Neural cell (in vitro differentiated cells): ENCODE measurements at regions not wholly inside any gene's neighbourhood (a gene's known extent, or its start where the extent isn't known, plus 50 kb on each side); places are given as distances from the start of the nearest gene placed in this dataset.

ENCODE experiments used
- H2AFZ ChIP-seq: fragments of 200-600, 300-800 bp; sonication (generic), shearing (Covaris generic); 2 replicates; pipeline ENCODE4 v1.6.0; 2014; ENCODE audit warnings: low read depth, mild to moderate bottlenecking, antibody characterized with exemption, low read length, moderate library complexity
- H3F3A ChIP-seq: fragments of 200-600 bp; shearing (Covaris generic); 2 replicates; pipeline ENCODE4 v1.6.1; 2016; ENCODE audit warnings: mild to moderate bottlenecking, moderate library complexity, mixed read lengths, antibody characterized with exemption, low read length; ENCODE audit not compliant: insufficient read depth, poor library complexity, severe bottlenecking
- H3K27ac ChIP-seq: fragments of 200-600, 300-800 bp; sonication (generic), shearing (Covaris generic); 2 replicates; pipeline ENCODE4 v1.5.1; 2014; ENCODE audit warnings: mild to moderate bottlenecking, low read length, moderate library complexity
- H3K27me3 ChIP-seq: fragments of 300-800, 200-600 bp; sonication (generic), shearing (Covaris generic); 2 replicates; pipeline ENCODE4 v1.6.0; 2014; ENCODE audit warnings: mild to moderate bottlenecking, low read depth, low read length, moderate library complexity; ENCODE audit not compliant: insufficient read depth
- H3K36me3 ChIP-seq: fragments of 300-800, 200-600 bp; sonication (generic), shearing (Covaris generic); 2 replicates; pipeline ENCODE4 v1.5.1; 2014; ENCODE audit warnings: mild to moderate bottlenecking, antibody characterized with exemption, low read length, moderate library complexity; ENCODE audit not compliant: insufficient read depth
- H3K4me2 ChIP-seq: fragments of 300-800, 200-600 bp; sonication (generic), shearing (Covaris generic); 2 replicates; pipeline ENCODE4 v1.6.0; 2014; ENCODE audit warnings: mild to moderate bottlenecking, low read length
- H3K4me3 ChIP-seq: fragments of 300-800, 200-600 bp; sonication (generic), shearing (Covaris generic); 2 replicates; pipeline ENCODE4 v1.5.1; 2014; ENCODE audit warnings: mild to moderate bottlenecking, low read length, moderate library complexity
- H3K79me2 ChIP-seq: fragments of 200-600 bp; shearing (Covaris generic); replicated peaks from 2 replicates; pipeline ENCODE4 v1.6.0; 2014; ENCODE audit warnings: mild to moderate bottlenecking, low read length, moderate library complexity; ENCODE audit not compliant: insufficient read depth
- H3K9ac ChIP-seq: fragments of 300-800, 200-600 bp; sonication (generic), shearing (Covaris generic); 2 replicates; pipeline ENCODE4 v1.6.1; 2016; ENCODE audit warnings: mild to moderate bottlenecking, low read length, mixed read lengths
- H3K9me2 ChIP-seq: fragments of 200-600 bp; shearing (Covaris generic); 2 replicates; pipeline ENCODE4 v1.6.1; 2016; ENCODE audit warnings: mild to moderate bottlenecking, low read length, mixed read lengths; ENCODE audit not compliant: insufficient read depth
- H3K9me3 ChIP-seq: fragments of 200-600, 300-800 bp; sonication (generic), shearing (Covaris generic); 2 replicates; pipeline ENCODE4 v1.6.1; 2016; ENCODE audit warnings: mild to moderate bottlenecking, mixed run types, low read length, moderate library complexity, mixed read lengths
- H4K20me1 ChIP-seq: fragments of 200-600 bp; shearing (Covaris generic); 2 replicates; pipeline ENCODE4 v1.6.1; 2016; ENCODE audit warnings: mild to moderate bottlenecking, mixed run types; ENCODE audit not compliant: insufficient read depth
- CTCF ChIP-seq: fragments of 450-650 bp; IDR thresholded peaks from 2 replicates; pipeline ENCODE4 v1.5.1; 2014; ENCODE audit warnings: antibody characterized with exemption, mild to moderate bottlenecking, moderate library complexity; ENCODE audit not compliant: poor library complexity, severe bottlenecking
- EP300 ChIP-seq: fragments of 450-650 bp; conservative IDR thresholded peaks from 2 replicates; pipeline ENCODE4 v1.6.1; 2014; ENCODE audit warnings: antibody characterized with exemption, mild to moderate bottlenecking, moderate library complexity; ENCODE audit not compliant: poor library complexity, severe bottlenecking
- EZH2 ChIP-seq: fragments of 200-600, 300-800 bp; shearing (Covaris generic), sonication (generic); IDR thresholded peaks from 2 replicates; pipeline ENCODE4 v1.6.1; 2014; ENCODE audit warnings: antibody characterized with exemption, low read length, borderline replicate concordance, mild to moderate bottlenecking; ENCODE audit not compliant: insufficient read depth, poor library complexity, severe bottlenecking
- MXI1 ChIP-seq: fragments of 450-650 bp; conservative IDR thresholded peaks from 2 replicates; pipeline ENCODE4 v1.6.1; 2014; ENCODE audit warnings: antibody characterized with exemption, mild to moderate bottlenecking; ENCODE audit not compliant: poor library complexity, severe bottlenecking
- POLR2AphosphoS5 ChIP-seq: IDR thresholded peaks from 2 replicates; pipeline ENCODE4 v1.6.1; 2012
- RAD21 ChIP-seq: fragments of 450-650 bp; conservative IDR thresholded peaks from 2 replicates; pipeline ENCODE4 v1.6.1; 2014; ENCODE audit warnings: antibody characterized with exemption, mild to moderate bottlenecking, moderate library complexity
- REST ChIP-seq: IDR thresholded peaks from 2 replicates; pipeline ENCODE4 v1.6.1; 2012; ENCODE audit warnings: borderline replicate concordance
- SMC3 ChIP-seq: fragments of 450-650 bp; conservative IDR thresholded peaks from 2 replicates; pipeline ENCODE4 v1.6.1; 2014; ENCODE audit warnings: antibody characterized with exemption, mild to moderate bottlenecking, moderate library complexity; ENCODE audit not compliant: poor library complexity
- TAF1 ChIP-seq: IDR thresholded peaks from 2 replicates; pipeline ENCODE4 v1.6.1; 2012; ENCODE audit warnings: low read depth

- H3K27me3 ChIP-seq, result no peaks in the 10 kb centered on the region
- H3K36me3 ChIP-seq, result no peaks in the 10 kb centered on the region
- H3F3A ChIP-seq, result no peaks in the 10 kb centered on the region
- H3K4me2 ChIP-seq, result no peak overlapping the region
- no peaks in the 10 kb centered on the region for H3K9me2 ChIP-seq
- no peaks in the 10 kb centered on the region for H3K9me3 ChIP-seq
- no peak overlapping the region for H3K27ac ChIP-seq
- no peaks in the 10 kb centered on the region for H4K20me1 ChIP-seq
- no peak for TF ChIP-seq SMC3
- no peak for TF ChIP-seq MXI1
- TF ChIP-seq EP300, result peak; percentile 20
- TF ChIP-seq REST, result no peak
- no peak for TF ChIP-seq TAF1
- H2AFZ ChIP-seq, result no peak overlapping the region
- H3K4me3 ChIP-seq, result no peak overlapping the region
- no peaks in the 10 kb centered on the region for H3K79me2 ChIP-seq
- H3K9ac ChIP-seq, result no peak overlapping the region
Observed at GRCh38 chr16:65672960-65673359, 551.1 kb upstream of the CDH11 start.

GRCh38 chr16:65671071-65671470, 549.2 kb upstream of the CDH11 start:
- no peaks in the 10 kb centered on the region for H3K9me3 ChIP-seq
- H3K9me2 ChIP-seq, result no peaks in the 10 kb centered on the region
- no peaks in the 10 kb centered on the region for H4K20me1 ChIP-seq
- no peak overlapping the region for H3K4me2 ChIP-seq
- TF ChIP-seq MXI1, result no peak
- TF ChIP-seq EP300, result no peak
- TF ChIP-seq REST, result no peak
- TF ChIP-seq EZH2, result no peak
- TF ChIP-seq SMC3, result no peak
- TF ChIP-seq POLR2AphosphoS5, result no peak
- TF ChIP-seq TAF1, result no peak
- TF ChIP-seq CTCF, result no peak
- no peak for TF ChIP-seq RAD21
- H3K4me3 ChIP-seq, result no peak overlapping the region
- H3K36me3 ChIP-seq, result no peaks in the 10 kb centered on the region
- no peak overlapping the region for H3K9ac ChIP-seq
- H2AFZ ChIP-seq, result no peak overlapping the region
- H3K79me2 ChIP-seq, result no peaks in the 10 kb centered on the region
- H3F3A ChIP-seq, result no peaks in the 10 kb centered on the region
- H3K27ac ChIP-seq, result no peak overlapping the region
- no peaks in the 10 kb centered on the region for H3K27me3 ChIP-seq
